Heart left ventricle (tissue), 16 donors: ENCODE measurements at regions not wholly inside any gene's neighbourhood (a gene's known extent, or its start where the extent isn't known, plus 50 kb on each side); places are given as distances from the start of the nearest gene placed in this dataset.

Experiments
- ATAC-seq, 4 donors: fragments of 200-7000 bp; cut with Tn5 transposase; one replicate each; pipeline ENCODE4 v1.9.1; 2020 to 2022; ENCODE audit warnings: moderate library complexity in 4 of 4, mild to moderate bottlenecking in 3 of 4, moderate number of reproducible peaks in 1 of 4
- DNase-seq, 5 donors: peaks; one replicate each; pipeline ENCODE4 v3.0.0-alpha.2; 2020
- H3K27ac ChIP-seq, 12 donors: fragments of 200-600 bp; sonication (generic) in 4 of 12; one replicate each; pipeline versions ENCODE4 v1.5.0 to v1.8.0; 2016 to 2022; ENCODE audit warnings: mild to moderate bottlenecking in 2 of 12
- H3K27me3 ChIP-seq, 9 donors: fragments of 200-600 bp; sonication (generic) in 2 of 9; one replicate each; pipeline versions ENCODE4 v1.5.1 to v1.8.0; 2016 to 2022; ENCODE audit warnings: mild to moderate bottlenecking in 3 of 9
- H3K36me3 ChIP-seq, 9 donors: fragments of 200-600 bp; sonication (generic) in 2 of 9; one replicate each; pipeline versions ENCODE4 v1.5.0 to v1.8.0; 2018 to 2022; ENCODE audit warnings: mild to moderate bottlenecking in 2 of 9
- H3K4me1 ChIP-seq, 12 donors: fragments of 200-600 bp; sonication (generic) in 4 of 12; one replicate each; pipeline versions ENCODE4 v1.5.0 to v1.8.0; 2016 to 2022; ENCODE audit warnings: mild to moderate bottlenecking in 3 of 12
- H3K4me3 ChIP-seq, 12 donors: fragments of 200-600 bp; sonication (generic) in 4 of 12; one replicate each; pipeline versions ENCODE4 v1.5.0 to v1.8.0; 2017 to 2022; ENCODE audit warnings: mild to moderate bottlenecking in 9 of 12, moderate library complexity in 4 of 12
- H3K9me3 ChIP-seq, 12 donors: fragments of 200-600 bp; sonication (generic) in 4 of 12; one replicate each; pipeline versions ENCODE4 v1.5.0 to v1.8.0; 2016 to 2022; ENCODE audit warnings: mild to moderate bottlenecking in 1 of 12
- POLR2A ChIP-seq, 2 donors: fragments of 450-650 bp; IDR thresholded peaks; one replicate each; pipeline ENCODE4 v1.6.1; 2017; ENCODE audit warnings: antibody characterized with exemption in 2 of 2, mild to moderate bottlenecking in 2 of 2, moderate library complexity in 2 of 2
- WGBS, 4 donors: extraction: QIAGEN DNeasy Blood & Tissue Kit in 2 of 4; methylation state at CpG; one replicate each; pipeline versions ENCODE4 v1.1.5 to v1.1.7; 2013 to 2018; 5-methylcytosine and 5-hydroxymethylcytosine counted together
- intact Hi-C, 10 donors: fragments of 100-400 bp; cut with DNase I; formaldehyde crosslinking; loops; one replicate each; pipeline versions ENCODE4 v1.11.1 to v1.14.2; 2022
- TF ChIP-seq, protein P1 (sequence below), 12 donors: fragments of 200-600 bp; sonication (generic) in 4 of 12; IDR thresholded peaks; one replicate each; pipeline versions ENCODE4 v1.5.0 to v1.8.0; 2018 to 2022; ENCODE audit warnings: antibody characterized with exemption in 12 of 12, mild to moderate bottlenecking in 5 of 12
- donor health status: ischemic (EF 13 %, LVEDD 7.1; RV severe dilation, severe dysfunction).
- donor health status: healthy with polysubstance abuse.
- donor health status: DM: no; HTN: yes; CAD: no.
- donor health status: DM: no; HTN: no; CAD: no.
- donor health status: ischemic (EF 25% LVEDD 6.9; RV normal size, moderate dysfunction).
- donor health status: ischemic (EF 25% LVEDD 5.7; RV mildly dilated, moderate dysfunction).
- donor health status: healthy.
- donor health status: DM: yes; HTN: yes; CAD: no.
- donor health status: ischemic (EF 35%, LVEDD 5.7; RV mildly dilated, moderate dysfunction).
- donor health status: nonischemic (EF 11% LVEDD 7.7; RV severe dilation, severe dysfunction).
- donor health status: DM: yes; HTN: yes; CAD: no.
- donor health status: PGD.
- donor health status: ischemic (EF 29% LVEDD 5.4; RV normal size, mild dysfunction).
- donor health status: nonischemic (EF 23%, LVEDD 6.1; RV moderate dilation, normal function).

DNA sequence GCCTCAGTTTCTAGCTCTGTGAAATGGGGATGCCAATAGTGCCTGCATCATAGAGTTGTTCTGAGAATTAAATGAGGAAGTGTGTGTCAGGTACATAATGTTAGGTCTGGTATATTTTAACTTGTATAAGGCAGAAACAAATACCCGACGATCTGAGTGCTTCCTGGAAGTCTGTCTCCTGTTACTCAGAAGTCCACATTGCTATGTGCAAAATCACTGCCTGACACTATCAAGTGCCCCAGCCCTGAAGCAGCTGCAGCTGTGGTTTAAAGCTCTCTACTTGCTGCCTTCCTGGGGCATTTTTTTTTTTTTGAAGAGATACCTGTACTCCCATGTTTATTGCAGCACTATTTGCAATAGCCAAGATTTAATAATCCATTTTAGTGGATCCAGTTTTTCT, 125.3 kb downstream of the SLC4A3 start:
- 14 to 39% (median 32%) methylated on average over 2 of the region's 2 CpGs for WGBS, 4 donors
- H3K4me3 ChIP-seq = no peak overlapping the region
- DNase-seq = no peak
- peaks cover 0 to 19% (median 0%) of the 10 kb centered on the region in 12 donors for H3K4me1 ChIP-seq
- peak in 3 of 4 donors; percentile 18 to 70 (median 56) for ATAC-seq
- no peaks in the 10 kb centered on the region for H3K36me3 ChIP-seq
- H3K9me3 ChIP-seq = no peaks in the 10 kb centered on the region
- intact Hi-C loops = no loop called here
- no peak for TF ChIP-seq POLR2A (IDR thresholded peaks at IDR 0.05)
- peak overlapping the region in 1 of 12 donors; percentile 2 for H3K27ac ChIP-seq
- no peaks in the 10 kb centered on the region for H3K27me3 ChIP-seq

DNA sequence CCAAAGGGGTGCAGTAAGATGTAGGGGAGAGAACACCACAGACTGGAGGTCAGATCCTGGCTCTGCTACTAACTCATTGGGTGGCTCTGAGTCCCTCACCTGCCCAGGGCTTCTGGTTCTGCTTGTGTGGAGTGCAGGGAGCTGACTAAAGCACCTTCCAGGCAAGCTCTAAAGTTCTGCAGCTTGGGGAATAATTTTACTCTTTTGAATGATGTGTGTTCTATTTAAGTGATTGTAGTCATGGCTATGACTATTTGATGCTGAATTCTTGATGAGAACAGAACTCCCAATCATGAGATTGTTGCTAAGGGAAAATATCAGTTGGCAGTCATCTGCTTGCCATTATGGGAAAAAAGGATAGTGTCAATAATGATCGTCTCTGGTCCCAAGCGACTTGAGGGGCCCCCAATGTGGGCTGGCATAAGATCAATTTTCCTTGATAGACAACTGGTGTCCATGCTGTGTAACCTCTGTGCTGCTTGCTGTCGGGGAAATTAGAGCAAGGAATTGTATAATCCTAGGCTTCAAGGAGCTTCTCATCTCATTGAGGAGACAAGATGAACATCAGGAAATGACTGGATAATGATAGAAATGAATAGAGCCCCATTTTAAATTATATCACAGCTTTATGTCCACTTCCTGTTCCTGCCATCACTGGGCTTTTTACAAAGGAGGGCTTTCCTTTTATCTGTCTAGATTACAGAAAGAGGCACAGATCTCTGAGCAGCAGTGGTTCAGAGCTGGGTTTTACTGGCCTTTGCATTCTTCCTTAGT, 131.7 kb downstream of the SLC4A3 start:
- intact Hi-C loops = no loop called here
- no peak overlapping the region for H3K4me3 ChIP-seq
- H3K36me3 ChIP-seq = no peaks in the 10 kb centered on the region
- H3K4me1 ChIP-seq = peaks cover 0 to 24% (median 0%) of the 10 kb centered on the region in 12 donors
- no peaks in the 10 kb centered on the region for H3K27me3 ChIP-seq
- WGBS, 4 donors = 37 to 60% (median 44%) methylated on average over 3 of the region's 3 CpGs
- DNase-seq (no peak), ATAC-seq (peak in 3 of 4 donors; percentile 61 to 84 (median 78))
- TF ChIP-seq POLR2A (IDR thresholded peaks at IDR 0.05) = no peak
- TF ChIP-seq, protein P1, sequence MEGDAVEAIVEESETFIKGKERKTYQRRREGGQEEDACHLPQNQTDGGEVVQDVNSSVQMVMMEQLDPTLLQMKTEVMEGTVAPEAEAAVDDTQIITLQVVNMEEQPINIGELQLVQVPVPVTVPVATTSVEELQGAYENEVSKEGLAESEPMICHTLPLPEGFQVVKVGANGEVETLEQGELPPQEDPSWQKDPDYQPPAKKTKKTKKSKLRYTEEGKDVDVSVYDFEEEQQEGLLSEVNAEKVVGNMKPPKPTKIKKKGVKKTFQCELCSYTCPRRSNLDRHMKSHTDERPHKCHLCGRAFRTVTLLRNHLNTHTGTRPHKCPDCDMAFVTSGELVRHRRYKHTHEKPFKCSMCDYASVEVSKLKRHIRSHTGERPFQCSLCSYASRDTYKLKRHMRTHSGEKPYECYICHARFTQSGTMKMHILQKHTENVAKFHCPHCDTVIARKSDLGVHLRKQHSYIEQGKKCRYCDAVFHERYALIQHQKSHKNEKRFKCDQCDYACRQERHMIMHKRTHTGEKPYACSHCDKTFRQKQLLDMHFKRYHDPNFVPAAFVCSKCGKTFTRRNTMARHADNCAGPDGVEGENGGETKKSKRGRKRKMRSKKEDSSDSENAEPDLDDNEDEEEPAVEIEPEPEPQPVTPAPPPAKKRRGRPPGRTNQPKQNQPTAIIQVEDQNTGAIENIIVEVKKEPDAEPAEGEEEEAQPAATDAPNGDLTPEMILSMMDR (IDR thresholded peaks at IDR 0.05) = no peak
- peak overlapping the region in 9 of 12 donors; percentile 19 to 72 (median 49) for H3K27ac ChIP-seq
- peaks cover 0 to 6% (median 0%) of the 10 kb centered on the region in 12 donors for H3K9me3 ChIP-seq

DNA sequence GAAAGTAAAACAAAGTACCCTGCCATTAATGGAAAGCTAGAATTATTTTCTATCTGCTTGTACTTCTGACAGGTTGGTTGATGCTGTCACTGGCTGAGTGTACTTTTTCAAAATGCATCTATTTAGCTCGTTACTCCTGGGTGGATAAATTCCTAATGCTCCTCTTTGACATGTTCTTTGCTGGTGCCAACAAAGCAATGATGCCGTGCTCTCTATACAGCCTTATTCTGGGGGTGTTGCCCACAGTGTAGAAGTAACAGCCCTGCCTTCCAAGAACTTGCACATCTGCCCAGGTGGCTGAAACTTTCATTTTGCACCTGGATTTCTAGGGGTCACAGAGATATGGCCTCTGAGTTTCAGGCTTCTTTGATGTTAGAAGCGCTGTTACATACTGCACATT, 132.4 kb downstream of the SLC4A3 start:
- TF ChIP-seq, protein P1 (IDR thresholded peaks at IDR 0.05) = no peak
- TF ChIP-seq POLR2A (IDR thresholded peaks at IDR 0.05) = no peak
- intact Hi-C loops = no loop called here
- H3K36me3 ChIP-seq = no peaks in the 10 kb centered on the region
- H3K9me3 ChIP-seq = peaks cover 0 to 6% (median 0%) of the 10 kb centered on the region in 12 donors
- H3K27ac ChIP-seq = peak overlapping the region in 7 of 12 donors; percentile 40 to 72 (median 49)
- ATAC-seq = peak in 3 of 4 donors; percentile 34 to 65 (median 57)
- H3K27me3 ChIP-seq = no peaks in the 10 kb centered on the region
- H3K4me3 ChIP-seq = no peak overlapping the region
- peaks cover 0 to 24% (median 2%) of the 10 kb centered on the region in 12 donors for H3K4me1 ChIP-seq
- no peak for DNase-seq
- 55 to 80% (median 69%) methylated on average over 3 of the region's 3 CpGs for WGBS, 4 donors

DNA sequence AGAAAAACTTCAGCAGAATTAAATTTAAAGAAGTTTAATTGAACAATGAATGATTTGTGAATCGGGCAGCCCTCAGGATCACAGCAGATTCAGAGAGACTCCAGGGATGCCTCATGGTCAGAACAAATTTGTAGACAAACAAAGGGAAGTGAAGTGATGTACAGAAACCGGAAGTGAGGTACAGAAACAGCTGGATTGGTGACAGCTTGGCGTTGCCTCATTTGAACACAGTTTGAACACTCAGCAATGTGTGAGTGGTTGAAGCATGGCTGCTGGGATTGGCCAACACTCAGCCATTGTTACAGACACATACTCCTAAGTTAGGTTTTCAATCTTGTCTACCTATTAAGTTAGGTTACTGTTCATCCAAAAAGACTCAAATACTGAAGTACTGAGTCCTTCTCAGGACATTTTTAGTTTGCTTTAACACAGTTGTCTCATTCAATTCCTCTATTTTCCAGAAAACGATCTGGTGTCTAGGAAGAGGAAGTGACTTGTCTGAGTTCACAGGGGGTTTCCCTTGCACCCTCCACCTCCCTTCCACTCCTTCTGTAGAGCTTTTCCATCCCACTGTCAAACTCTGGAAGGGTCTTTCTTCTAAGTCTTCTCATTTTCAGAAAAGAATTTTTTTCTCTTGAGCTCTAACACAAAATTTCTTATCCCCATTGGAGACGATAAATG, 137.9 kb downstream of the SLC4A3 start:
- peak overlapping the region in 4 of 12 donors; percentile 28 to 47 (median 36) for H3K4me3 ChIP-seq
- ATAC-seq (no peak), DNase-seq (no peak)
- 52 to 68% (median 58%) methylated on average over 5 of the region's 5 CpGs for WGBS, 4 donors
- peak overlapping the region in 7 of 12 donors; percentile 58 to 92 (median 87) for H3K27ac ChIP-seq
- peaks cover 0 to 36% (median 14%) of the 10 kb centered on the region in 12 donors for H3K4me1 ChIP-seq
- H3K36me3 ChIP-seq = no peaks in the 10 kb centered on the region
- intact Hi-C loops = loop anchor here in 1 of 10 donors (5.0 kb wide), 1 partner anchor 488 kb away; the partner anchor contains the start of gene DNAJB2
- no peak for TF ChIP-seq POLR2A (IDR thresholded peaks at IDR 0.05)
- TF ChIP-seq, protein P1 (IDR thresholded peaks at IDR 0.05) = no peak
- no peaks in the 10 kb centered on the region for H3K27me3 ChIP-seq
- peaks cover 0 to 6% (median 0%) of the 10 kb centered on the region in 12 donors for H3K9me3 ChIP-seq
